Ishikawa (cell line): ENCODE measurements at regions not wholly inside any gene's neighbourhood (a gene's known extent, or its start where the extent isn't known, plus 50 kb on each side); places are given as distances from the start of the nearest gene placed in this dataset.

ENCODE experiments used
- CEBPB ChIP-seq: IDR thresholded peaks from 2 replicates; pipeline ENCODE4 v1.6.1; 2012
- CREB1 ChIP-seq: IDR thresholded peaks from 2 replicates; pipeline ENCODE4 v1.6.1; 2012; ENCODE audit warnings: low read depth
- EGR1 ChIP-seq: IDR thresholded peaks from 2 replicates; pipeline ENCODE4 v1.6.1; 2012
- EP300 ChIP-seq: IDR thresholded peaks from 2 replicates; pipeline ENCODE4 v1.6.1; 2012; ENCODE audit warnings: borderline replicate concordance
- FOXM1 ChIP-seq: IDR thresholded peaks from 2 replicates; pipeline ENCODE4 v1.6.1; 2012; ENCODE audit warnings: low read depth, borderline replicate concordance
- NFIC ChIP-seq: IDR thresholded peaks from 2 replicates; pipeline ENCODE4 v1.6.1; 2012
- RAD21 ChIP-seq: IDR thresholded peaks from 2 replicates; pipeline ENCODE4 v1.6.1; 2012; ENCODE audit warnings: low read depth
- TAF1 ChIP-seq: IDR thresholded peaks from 2 replicates; pipeline ENCODE4 v1.6.1; 2012; ENCODE audit warnings: low read depth, mild to moderate bottlenecking
- TCF12 ChIP-seq: IDR thresholded peaks from 2 replicates; pipeline ENCODE4 v1.6.1; 2012; ENCODE audit warnings: low read depth
- TEAD4 ChIP-seq: IDR thresholded peaks from 2 replicates; pipeline ENCODE4 v1.6.1; 2012
- YY1 ChIP-seq: IDR thresholded peaks from 2 replicates; pipeline ENCODE4 v1.6.1; 2012; ENCODE audit warnings: low read depth
- ZBTB7A ChIP-seq: IDR thresholded peaks from 2 replicates; pipeline ENCODE4 v1.6.1; 2012; ENCODE audit warnings: low read depth
- TF ChIP-seq, protein P1 (sequence below): IDR thresholded peaks from 2 replicates; pipeline ENCODE4 v1.6.1; 2012
- TF ChIP-seq, protein P2 (sequence below): IDR thresholded peaks from 2 replicates; pipeline ENCODE4 v1.6.1; 2012
- TF ChIP-seq, protein P3 (sequence below): IDR thresholded peaks from 2 replicates; pipeline ENCODE4 v1.6.1; 2012; ENCODE audit warnings: low read depth, mild to moderate bottlenecking

DNA sequence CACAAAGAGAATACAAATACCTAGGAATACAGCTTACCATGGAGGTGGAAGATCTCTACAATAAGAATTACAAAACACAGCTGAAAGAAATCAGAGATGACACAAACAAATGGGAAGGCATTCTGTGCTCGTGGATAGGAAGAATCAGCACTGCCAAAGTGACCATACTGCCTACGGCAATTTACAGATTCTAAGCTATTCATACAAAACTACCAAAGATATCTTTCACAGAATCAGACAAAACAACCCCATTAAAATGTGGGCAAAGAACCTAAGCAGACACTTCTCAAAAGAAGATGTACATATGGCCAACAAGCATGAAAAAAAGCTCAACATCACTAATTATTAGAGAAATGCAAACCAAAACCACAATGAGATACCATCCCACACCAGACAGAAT lies 133.2 kb upstream of the SSTR4 start:
- TF ChIP-seq TCF12 = no peak
- TF ChIP-seq YY1 = no peak
- no peak for TF ChIP-seq NFIC
- no peak for TF ChIP-seq TEAD4
- no peak for TF ChIP-seq CEBPB
- TF ChIP-seq TAF1 = no peak
- TF ChIP-seq, protein P1, sequence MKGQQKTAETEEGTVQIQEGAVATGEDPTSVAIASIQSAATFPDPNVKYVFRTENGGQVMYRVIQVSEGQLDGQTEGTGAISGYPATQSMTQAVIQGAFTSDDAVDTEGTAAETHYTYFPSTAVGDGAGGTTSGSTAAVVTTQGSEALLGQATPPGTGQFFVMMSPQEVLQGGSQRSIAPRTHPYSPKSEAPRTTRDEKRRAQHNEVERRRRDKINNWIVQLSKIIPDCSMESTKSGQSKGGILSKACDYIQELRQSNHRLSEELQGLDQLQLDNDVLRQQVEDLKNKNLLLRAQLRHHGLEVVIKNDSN = no peak
- no peak for TF ChIP-seq EP300
- no peak for TF ChIP-seq CREB1
- TF ChIP-seq, protein P2, sequence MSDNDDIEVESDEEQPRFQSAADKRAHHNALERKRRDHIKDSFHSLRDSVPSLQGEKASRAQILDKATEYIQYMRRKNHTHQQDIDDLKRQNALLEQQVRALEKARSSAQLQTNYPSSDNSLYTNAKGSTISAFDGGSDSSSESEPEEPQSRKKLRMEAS = no peak
- TF ChIP-seq EGR1 = no peak
- no peak for TF ChIP-seq ZBTB7A
- no peak for TF ChIP-seq FOXM1
- TF ChIP-seq RAD21 = no peak
- TF ChIP-seq, protein P3, sequence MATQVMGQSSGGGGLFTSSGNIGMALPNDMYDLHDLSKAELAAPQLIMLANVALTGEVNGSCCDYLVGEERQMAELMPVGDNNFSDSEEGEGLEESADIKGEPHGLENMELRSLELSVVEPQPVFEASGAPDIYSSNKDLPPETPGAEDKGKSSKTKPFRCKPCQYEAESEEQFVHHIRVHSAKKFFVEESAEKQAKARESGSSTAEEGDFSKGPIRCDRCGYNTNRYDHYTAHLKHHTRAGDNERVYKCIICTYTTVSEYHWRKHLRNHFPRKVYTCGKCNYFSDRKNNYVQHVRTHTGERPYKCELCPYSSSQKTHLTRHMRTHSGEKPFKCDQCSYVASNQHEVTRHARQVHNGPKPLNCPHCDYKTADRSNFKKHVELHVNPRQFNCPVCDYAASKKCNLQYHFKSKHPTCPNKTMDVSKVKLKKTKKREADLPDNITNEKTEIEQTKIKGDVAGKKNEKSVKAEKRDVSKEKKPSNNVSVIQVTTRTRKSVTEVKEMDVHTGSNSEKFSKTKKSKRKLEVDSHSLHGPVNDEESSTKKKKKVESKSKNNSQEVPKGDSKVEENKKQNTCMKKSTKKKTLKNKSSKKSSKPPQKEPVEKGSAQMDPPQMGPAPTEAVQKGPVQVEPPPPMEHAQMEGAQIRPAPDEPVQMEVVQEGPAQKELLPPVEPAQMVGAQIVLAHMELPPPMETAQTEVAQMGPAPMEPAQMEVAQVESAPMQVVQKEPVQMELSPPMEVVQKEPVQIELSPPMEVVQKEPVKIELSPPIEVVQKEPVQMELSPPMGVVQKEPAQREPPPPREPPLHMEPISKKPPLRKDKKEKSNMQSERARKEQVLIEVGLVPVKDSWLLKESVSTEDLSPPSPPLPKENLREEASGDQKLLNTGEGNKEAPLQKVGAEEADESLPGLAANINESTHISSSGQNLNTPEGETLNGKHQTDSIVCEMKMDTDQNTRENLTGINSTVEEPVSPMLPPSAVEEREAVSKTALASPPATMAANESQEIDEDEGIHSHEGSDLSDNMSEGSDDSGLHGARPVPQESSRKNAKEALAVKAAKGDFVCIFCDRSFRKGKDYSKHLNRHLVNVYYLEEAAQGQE = no peak

DNA sequence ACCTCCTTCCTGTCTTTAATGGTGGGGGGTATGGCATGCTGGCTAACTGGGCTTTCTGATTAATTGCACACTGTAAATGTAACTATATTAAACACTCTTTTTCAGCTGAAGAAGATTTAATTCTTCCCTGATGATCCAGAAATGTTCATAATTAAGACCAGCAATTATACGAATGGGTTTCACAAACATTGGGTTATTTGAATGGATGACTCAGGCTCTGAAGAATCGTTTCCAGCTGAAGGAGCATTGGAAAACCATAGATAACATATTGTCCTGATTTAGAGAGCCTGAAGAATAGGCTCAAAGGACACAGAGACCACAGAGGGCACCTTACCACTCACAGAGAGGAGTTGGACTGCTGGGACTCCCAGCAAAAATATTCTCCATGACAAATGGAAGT lies 130.7 kb upstream of the SSTR4 start:
- TF ChIP-seq, protein P2 = no peak
- TF ChIP-seq, protein P3 = no peak
- TF ChIP-seq TEAD4 = no peak
- TF ChIP-seq EP300 = no peak
- TF ChIP-seq, protein P1 = no peak
- no peak for TF ChIP-seq FOXM1
- no peak for TF ChIP-seq RAD21
- no peak for TF ChIP-seq EGR1

DNA sequence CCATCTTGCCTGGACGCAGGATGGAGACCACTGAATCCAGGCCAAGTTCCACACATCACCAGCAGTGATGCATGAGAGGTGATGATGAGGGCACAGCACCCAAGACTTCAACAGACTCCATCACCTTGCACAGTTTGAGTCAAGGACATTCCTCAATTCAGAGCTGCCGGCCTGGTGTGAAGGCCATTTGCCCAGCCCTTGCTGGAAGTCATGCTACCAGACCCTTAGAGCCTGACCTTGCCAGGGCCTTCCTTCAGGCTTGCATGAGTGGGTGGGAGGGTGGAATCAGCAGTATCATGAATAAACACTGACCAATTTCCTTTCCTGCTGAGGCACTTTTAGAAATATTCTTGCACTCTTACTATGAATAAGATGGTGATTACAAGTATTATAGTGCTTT lies 130.2 kb upstream of the SSTR4 start:
- TF ChIP-seq FOXM1 (no peak), NFIC (no peak), TCF12 (no peak)

DNA sequence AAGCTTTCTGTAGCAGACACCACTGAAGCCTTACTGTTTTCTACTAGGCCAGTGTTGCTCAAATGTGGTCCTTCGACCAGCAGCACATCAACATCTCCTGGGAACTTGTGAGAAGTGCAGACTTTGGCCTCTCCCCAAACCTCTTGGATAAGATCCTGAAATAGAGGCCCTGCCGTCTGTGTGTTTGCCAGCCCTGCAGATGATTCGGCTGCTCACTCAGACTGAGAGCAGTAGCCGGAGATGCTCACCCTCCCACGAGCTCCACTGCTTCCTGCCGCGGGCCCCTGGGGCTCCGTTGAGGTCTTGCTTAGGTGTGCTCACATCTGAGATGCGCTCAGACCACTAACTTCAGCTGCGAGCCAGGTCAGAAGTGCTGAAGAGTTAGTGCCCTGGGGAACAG lies 129.5 kb upstream of the SSTR4 start:
- TF ChIP-seq NFIC = no peak
- no peak for TF ChIP-seq YY1
- no peak for TF ChIP-seq RAD21
- no peak for TF ChIP-seq FOXM1
- TF ChIP-seq, protein P3 = no peak
- TF ChIP-seq CEBPB = no peak
- TF ChIP-seq, protein P2 = no peak
- TF ChIP-seq TEAD4 = no peak
- TF ChIP-seq ZBTB7A = no peak
- TF ChIP-seq TCF12 = no peak
- TF ChIP-seq, protein P1 = no peak
- no peak for TF ChIP-seq EP300
- TF ChIP-seq CREB1 = no peak
- no peak for TF ChIP-seq EGR1
- no peak for TF ChIP-seq TAF1
